H1 (cell line): ENCODE measurements at regions not wholly inside any gene's neighbourhood (a gene's known extent, or its start where the extent isn't known, plus 50 kb on each side); places are given as distances from the start of the nearest gene placed in this dataset.

Experiments used
- CEBPB ChIP-seq: IDR thresholded peaks from 2 replicates; pipeline ENCODE4 v1.6.1; 2012; ENCODE audit warnings: low read depth, low read length
- CHD1 ChIP-seq: IDR thresholded peaks from 2 replicates; pipeline ENCODE4 v1.6.1; 2012; ENCODE audit warnings: low read depth, low read length, improper control_type of control experiment
- MAFK ChIP-seq: IDR thresholded peaks from 2 replicates; pipeline ENCODE4 v1.6.1; 2012; ENCODE audit warnings: low read depth, mild to moderate bottlenecking, improper control_type of control experiment, low read length
- RNF2 ChIP-seq: fragments of 200-900, 300-1000 bp; sonication (generic); IDR thresholded peaks from 2 replicates; pipeline ENCODE4 v1.7.1; 2016; ENCODE audit warnings: borderline replicate concordance, low read depth, mild to moderate bottlenecking, antibody characterized with exemption, low read length; ENCODE audit not compliant: poor library complexity, severe bottlenecking; ENCODE audit errors: missing control alignments
- TBP ChIP-seq: IDR thresholded peaks from 2 replicates; pipeline ENCODE4 v1.6.1; 2011; ENCODE audit warnings: low read depth, low read length, improper control_type of control experiment
- YY1 ChIP-seq: IDR thresholded peaks from 2 replicates; pipeline ENCODE4 v1.6.1; 2011; ENCODE audit warnings: low read depth, mild to moderate bottlenecking, low read length
- TF ChIP-seq, protein P1 (sequence below): fragments of 300-600 bp; sonication (generic); IDR thresholded peaks from 2 replicates; pipeline ENCODE4 v1.7.1; 2012; ENCODE audit warnings: low read length, moderate library complexity, mild to moderate bottlenecking, inconsistent platforms; ENCODE audit not compliant: insufficient replicate concordance

- TF ChIP-seq, protein P1, sequence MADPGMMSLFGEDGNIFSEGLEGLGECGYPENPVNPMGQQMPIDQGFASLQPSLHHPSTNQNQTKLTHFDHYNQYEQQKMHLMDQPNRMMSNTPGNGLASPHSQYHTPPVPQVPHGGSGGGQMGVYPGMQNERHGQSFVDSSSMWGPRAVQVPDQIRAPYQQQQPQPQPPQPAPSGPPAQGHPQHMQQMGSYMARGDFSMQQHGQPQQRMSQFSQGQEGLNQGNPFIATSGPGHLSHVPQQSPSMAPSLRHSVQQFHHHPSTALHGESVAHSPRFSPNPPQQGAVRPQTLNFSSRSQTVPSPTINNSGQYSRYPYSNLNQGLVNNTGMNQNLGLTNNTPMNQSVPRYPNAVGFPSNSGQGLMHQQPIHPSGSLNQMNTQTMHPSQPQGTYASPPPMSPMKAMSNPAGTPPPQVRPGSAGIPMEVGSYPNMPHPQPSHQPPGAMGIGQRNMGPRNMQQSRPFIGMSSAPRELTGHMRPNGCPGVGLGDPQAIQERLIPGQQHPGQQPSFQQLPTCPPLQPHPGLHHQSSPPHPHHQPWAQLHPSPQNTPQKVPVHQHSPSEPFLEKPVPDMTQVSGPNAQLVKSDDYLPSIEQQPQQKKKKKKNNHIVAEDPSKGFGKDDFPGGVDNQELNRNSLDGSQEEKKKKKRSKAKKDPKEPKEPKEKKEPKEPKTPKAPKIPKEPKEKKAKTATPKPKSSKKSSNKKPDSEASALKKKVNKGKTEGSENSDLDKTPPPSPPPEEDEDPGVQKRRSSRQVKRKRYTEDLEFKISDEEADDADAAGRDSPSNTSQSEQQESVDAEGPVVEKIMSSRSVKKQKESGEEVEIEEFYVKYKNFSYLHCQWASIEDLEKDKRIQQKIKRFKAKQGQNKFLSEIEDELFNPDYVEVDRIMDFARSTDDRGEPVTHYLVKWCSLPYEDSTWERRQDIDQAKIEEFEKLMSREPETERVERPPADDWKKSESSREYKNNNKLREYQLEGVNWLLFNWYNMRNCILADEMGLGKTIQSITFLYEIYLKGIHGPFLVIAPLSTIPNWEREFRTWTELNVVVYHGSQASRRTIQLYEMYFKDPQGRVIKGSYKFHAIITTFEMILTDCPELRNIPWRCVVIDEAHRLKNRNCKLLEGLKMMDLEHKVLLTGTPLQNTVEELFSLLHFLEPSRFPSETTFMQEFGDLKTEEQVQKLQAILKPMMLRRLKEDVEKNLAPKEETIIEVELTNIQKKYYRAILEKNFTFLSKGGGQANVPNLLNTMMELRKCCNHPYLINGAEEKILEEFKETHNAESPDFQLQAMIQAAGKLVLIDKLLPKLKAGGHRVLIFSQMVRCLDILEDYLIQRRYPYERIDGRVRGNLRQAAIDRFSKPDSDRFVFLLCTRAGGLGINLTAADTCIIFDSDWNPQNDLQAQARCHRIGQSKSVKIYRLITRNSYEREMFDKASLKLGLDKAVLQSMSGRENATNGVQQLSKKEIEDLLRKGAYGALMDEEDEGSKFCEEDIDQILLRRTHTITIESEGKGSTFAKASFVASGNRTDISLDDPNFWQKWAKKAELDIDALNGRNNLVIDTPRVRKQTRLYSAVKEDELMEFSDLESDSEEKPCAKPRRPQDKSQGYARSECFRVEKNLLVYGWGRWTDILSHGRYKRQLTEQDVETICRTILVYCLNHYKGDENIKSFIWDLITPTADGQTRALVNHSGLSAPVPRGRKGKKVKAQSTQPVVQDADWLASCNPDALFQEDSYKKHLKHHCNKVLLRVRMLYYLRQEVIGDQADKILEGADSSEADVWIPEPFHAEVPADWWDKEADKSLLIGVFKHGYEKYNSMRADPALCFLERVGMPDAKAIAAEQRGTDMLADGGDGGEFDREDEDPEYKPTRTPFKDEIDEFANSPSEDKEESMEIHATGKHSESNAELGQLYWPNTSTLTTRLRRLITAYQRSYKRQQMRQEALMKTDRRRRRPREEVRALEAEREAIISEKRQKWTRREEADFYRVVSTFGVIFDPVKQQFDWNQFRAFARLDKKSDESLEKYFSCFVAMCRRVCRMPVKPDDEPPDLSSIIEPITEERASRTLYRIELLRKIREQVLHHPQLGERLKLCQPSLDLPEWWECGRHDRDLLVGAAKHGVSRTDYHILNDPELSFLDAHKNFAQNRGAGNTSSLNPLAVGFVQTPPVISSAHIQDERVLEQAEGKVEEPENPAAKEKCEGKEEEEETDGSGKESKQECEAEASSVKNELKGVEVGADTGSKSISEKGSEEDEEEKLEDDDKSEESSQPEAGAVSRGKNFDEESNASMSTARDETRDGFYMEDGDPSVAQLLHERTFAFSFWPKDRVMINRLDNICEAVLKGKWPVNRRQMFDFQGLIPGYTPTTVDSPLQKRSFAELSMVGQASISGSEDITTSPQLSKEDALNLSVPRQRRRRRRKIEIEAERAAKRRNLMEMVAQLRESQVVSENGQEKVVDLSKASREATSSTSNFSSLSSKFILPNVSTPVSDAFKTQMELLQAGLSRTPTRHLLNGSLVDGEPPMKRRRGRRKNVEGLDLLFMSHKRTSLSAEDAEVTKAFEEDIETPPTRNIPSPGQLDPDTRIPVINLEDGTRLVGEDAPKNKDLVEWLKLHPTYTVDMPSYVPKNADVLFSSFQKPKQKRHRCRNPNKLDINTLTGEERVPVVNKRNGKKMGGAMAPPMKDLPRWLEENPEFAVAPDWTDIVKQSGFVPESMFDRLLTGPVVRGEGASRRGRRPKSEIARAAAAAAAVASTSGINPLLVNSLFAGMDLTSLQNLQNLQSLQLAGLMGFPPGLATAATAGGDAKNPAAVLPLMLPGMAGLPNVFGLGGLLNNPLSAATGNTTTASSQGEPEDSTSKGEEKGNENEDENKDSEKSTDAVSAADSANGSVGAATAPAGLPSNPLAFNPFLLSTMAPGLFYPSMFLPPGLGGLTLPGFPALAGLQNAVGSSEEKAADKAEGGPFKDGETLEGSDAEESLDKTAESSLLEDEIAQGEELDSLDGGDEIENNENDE: no peak
- TF ChIP-seq MAFK: no peak
- TF ChIP-seq RNF2: no peak
- no peak for TF ChIP-seq YY1
- no peak for TF ChIP-seq CHD1
- no peak for TF ChIP-seq CEBPB
- no peak for TF ChIP-seq TBP
These were observed 149.6 kb downstream of the CYP26A1 start (continued) for GRCh38 chr10:93223336-93223735.
